ENCODE measurements at regions not wholly inside any gene's neighbourhood (a gene's known extent, or its start where the extent isn't known, plus 50 kb on each side); places are given as distances from the start of the nearest gene placed in this dataset.

DNA sequence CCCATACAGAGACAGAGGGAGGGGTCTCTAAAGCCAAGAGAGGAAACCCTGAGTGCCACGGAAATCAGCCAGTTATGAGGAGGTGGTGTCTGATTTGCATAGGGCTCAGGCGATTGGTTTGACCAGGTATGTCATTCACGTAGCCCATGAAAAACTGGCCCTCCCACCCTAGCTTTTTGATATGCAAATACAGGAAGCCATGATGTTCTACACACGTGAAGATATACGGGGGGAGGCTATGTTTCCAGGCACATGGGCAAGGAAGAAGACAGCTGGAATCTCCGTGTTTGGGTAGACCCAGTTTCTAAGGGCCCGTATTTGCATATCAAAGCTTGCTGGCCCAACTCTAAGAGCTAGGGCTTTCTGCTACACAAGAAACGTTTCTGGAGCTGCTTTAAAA lies 717.8 kb upstream of the SEL1L start:
- no peaks in the 10 kb centered on the region for H3K4me1 Mint-ChIP-seq (ENCODE audit: low read depth)
- peaks cover 18% of the 10 kb centered on the region for H3K9me3 Mint-ChIP-seq
- no peaks in the 10 kb centered on the region for H3K27me3 Mint-ChIP-seq (ENCODE audit: low read depth)
- H3K4me3 Mint-ChIP-seq = no peak overlapping the region
- no peaks in the 10 kb centered on the region for H3K36me3 Mint-ChIP-seq (ENCODE audit: low read depth)
- H3K27ac Mint-ChIP-seq = no peak overlapping the region

DNA sequence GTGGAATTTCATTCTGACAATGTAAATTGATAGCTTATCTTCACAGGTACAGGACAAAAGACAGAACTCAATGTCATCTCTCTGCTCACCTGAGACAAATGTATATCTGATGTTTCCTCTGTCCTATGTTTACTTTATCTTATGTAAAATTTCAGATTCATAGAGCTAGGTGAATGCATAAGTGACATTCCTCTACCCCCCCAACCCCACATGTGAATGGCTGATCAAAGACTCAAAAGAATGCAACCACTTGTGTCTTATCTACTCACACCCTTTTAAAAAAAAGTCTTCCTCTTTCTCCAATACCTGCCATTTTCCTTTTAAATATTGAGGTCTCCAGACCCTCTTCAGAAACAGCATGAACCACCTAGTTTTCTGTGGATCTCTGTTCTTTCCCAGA lies 736.6 kb upstream of the SEL1L start:
- no peaks in the 10 kb centered on the region for H3K36me3 Mint-ChIP-seq (ENCODE audit: low read depth)
- H3K9me3 Mint-ChIP-seq = no peaks in the 10 kb centered on the region
- no peaks in the 10 kb centered on the region for H3K27me3 Mint-ChIP-seq (ENCODE audit: low read depth)
- H3K27ac Mint-ChIP-seq = no peak overlapping the region
- no peaks in the 10 kb centered on the region for H3K4me1 Mint-ChIP-seq (ENCODE audit: low read depth)
- H3K4me3 Mint-ChIP-seq = no peak overlapping the region

DNA sequence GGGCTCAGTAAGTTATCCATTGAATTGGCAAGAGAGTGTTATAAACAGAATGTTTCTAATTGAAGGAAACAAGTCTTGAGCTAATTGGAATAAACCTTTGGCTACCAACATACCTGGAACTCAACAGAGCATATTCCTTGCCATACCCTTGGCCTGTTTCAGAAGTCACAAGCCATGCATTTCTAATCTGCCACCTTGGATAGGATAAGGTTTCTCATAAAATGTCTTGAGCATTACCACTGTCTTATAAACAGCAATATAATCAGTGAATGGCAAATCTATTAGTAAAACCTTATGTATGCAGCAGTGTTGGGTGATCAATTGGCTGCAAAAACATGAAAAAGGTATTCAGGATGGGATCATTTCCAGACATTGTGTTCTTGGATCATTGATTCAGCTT lies 765.2 kb upstream of the SEL1L start:
- H3K36me3 Mint-ChIP-seq (ENCODE audit: low read depth) = no peaks in the 10 kb centered on the region
- no peak overlapping the region for H3K27ac Mint-ChIP-seq
- H3K4me3 Mint-ChIP-seq = no peak overlapping the region
- H3K27me3 Mint-ChIP-seq (ENCODE audit: low read depth) = no peaks in the 10 kb centered on the region
- H3K9me3 Mint-ChIP-seq = peaks cover 14% of the 10 kb centered on the region
- H3K4me1 Mint-ChIP-seq (ENCODE audit: low read depth) = no peaks in the 10 kb centered on the region

DNA sequence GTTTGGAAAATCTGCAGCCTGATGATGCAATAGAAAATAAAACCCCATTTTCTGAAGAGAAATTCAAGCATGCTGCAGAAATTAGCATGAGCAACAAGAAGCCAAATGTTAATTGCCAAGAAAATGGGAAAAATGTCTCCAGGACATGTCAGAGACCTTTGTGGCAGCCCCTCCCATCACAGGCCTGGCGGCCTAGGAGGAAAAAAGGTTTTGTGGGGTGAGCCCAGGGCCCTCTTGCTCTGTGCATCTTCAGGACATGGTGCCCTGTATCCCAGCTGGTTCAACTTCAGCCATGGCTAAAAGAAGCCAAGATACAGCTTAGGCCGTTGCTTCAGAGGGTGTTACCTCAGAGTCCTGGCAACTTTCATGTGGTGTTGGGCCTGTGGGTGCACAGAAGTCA lies 775.5 kb upstream of the SEL1L start:
- Mint-ChIP-seq H3K27ac (no peak overlapping the region), H3K4me3 (no peak overlapping the region), H3K36me3 (ENCODE audit: low read depth) (no peaks in the 10 kb centered on the region), H3K27me3 (ENCODE audit: low read depth) (no peaks in the 10 kb centered on the region), H3K9me3 (peaks cover 20% of the 10 kb centered on the region), H3K4me1 (ENCODE audit: low read depth) (no peaks in the 10 kb centered on the region)

DNA sequence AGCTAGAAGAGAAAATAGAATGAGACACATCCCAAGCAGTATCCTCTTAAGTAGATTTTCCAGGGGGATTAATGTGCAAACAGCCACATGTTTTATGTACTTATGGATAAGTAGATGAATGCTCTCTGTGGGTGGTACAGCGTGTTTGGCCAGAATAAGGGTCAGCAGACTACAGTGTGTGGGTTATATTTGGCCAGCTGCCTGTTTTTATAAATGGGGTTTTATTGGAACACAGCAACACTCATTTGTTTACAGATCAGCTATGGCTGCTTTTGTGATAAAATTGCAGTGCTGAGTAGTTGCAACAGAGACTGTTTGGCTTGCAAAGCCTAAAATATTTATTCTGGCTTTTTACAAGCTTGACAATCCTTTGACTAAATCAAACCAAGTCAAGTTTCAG lies 780.2 kb upstream of the SEL1L start:
- Mint-ChIP-seq H3K27ac (no peak overlapping the region), H3K36me3 (ENCODE audit: low read depth) (no peaks in the 10 kb centered on the region), H3K4me1 (ENCODE audit: low read depth) (no peaks in the 10 kb centered on the region), H3K9me3 (peaks cover 11% of the 10 kb centered on the region), H3K27me3 (ENCODE audit: low read depth) (no peaks in the 10 kb centered on the region), H3K4me3 (no peak overlapping the region)

DNA sequence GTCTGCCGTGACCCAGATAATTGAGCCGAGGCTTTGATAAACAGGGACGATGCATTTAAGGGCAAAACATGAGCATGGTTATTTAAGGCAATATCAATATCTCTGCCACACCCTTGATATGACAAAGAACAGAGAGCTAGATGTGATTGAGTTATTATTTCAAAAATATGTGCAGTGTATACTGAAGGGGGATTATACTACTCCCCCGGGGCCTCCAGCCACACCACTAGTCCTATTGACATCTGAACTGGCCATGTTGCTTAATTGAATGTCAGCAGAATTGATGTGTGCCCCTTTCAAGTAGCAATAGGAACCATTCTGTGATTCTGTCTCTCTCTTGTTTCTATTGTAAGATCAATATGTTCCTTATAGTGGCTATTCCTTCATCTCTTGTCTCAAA lies 794.8 kb upstream of the SEL1L start:
- Mint-ChIP-seq H3K36me3 (ENCODE audit: low read depth) (no peaks in the 10 kb centered on the region), H3K4me3 (no peak overlapping the region), H3K4me1 (ENCODE audit: low read depth) (no peaks in the 10 kb centered on the region)

DNA sequence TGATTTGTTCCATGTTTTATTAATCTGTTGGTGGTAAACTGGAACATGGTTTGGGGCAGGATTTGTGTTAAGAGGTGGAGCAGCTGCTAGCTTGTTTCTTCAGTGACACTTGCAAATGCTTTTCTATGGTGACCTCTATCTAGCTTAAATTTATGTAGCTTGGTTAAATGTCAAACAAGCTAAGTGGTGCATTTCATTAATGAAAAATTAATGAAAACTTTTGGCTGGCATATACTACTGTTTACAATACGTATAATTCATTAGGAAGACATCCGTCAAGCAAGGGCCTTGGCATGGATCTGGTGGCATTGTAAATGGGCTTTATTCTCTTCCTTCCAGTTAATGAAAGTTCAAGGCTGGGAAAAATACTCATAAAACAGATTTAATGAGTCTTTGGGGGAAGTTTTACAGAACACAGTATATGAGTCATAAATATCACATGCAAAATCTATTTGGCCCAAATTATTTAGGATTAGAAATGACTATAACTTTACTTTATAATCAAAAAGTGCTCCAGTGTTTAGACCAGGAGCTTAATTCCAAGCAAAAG lies 807.7 kb upstream of the SEL1L start:
- no peaks in the 10 kb centered on the region for H3K27me3 Mint-ChIP-seq (ENCODE audit: low read depth)
- no peak overlapping the region for H3K27ac Mint-ChIP-seq
- peaks cover 23% of the 10 kb centered on the region for H3K9me3 Mint-ChIP-seq
- H3K4me1 Mint-ChIP-seq (ENCODE audit: low read depth) = no peaks in the 10 kb centered on the region
- H3K36me3 Mint-ChIP-seq (ENCODE audit: low read depth) = no peaks in the 10 kb centered on the region
- no peak overlapping the region for H3K4me3 Mint-ChIP-seq

More for the DNA sequence above, 794.8 kb upstream of the SEL1L start:
- Mint-ChIP-seq H3K27me3 (ENCODE audit: low read depth) (no peaks in the 10 kb centered on the region), H3K27ac (no peak overlapping the region), H3K9me3 (peaks cover 30% of the 10 kb centered on the region)

DNA sequence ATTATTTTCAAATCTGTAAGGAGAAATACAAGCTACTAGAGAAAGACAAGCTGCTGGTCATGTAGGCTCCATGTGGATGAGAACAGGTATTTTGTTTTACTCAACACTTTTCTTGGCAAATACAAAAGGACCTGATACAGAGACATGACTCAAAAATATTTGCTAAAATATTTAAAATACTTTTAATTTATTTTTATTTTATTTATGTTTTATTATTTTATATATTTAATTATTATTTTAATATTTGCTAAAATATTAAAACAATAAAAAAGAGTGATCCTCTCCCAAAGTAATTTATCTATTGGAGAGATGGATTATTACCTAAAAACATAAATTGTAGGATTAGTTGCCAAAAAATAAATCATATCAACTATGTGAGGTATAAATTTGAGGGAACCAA lies 808.9 kb upstream of the SEL1L start:
- no peak overlapping the region for H3K4me3 Mint-ChIP-seq
- H3K27ac Mint-ChIP-seq = no peak overlapping the region
- H3K27me3 Mint-ChIP-seq (ENCODE audit: low read depth) = no peaks in the 10 kb centered on the region
- H3K4me1 Mint-ChIP-seq (ENCODE audit: low read depth) = no peaks in the 10 kb centered on the region
- peaks cover 17% of the 10 kb centered on the region for H3K9me3 Mint-ChIP-seq
- no peaks in the 10 kb centered on the region for H3K36me3 Mint-ChIP-seq (ENCODE audit: low read depth)

DNA sequence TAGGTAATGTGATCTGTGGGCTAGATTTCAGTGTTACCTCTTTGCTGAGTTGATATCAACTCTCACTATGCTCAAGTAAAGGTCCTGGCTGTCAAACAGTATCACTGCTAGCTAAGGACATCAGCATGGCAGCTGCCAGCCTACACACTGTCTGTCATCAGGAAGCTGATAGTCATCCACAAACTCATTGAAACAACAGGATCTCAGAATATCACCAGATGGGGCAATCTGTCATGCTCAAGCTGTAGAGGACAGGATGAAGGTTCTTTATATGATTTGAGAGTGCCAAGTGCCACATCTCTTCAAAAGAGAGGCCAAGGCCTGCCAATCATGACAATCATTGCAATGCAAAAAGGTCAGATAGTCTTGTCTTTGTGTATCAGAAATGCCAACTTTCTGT lies 811.5 kb upstream of the SEL1L start:
- no peak overlapping the region for H3K27ac Mint-ChIP-seq
- H3K27me3 Mint-ChIP-seq (ENCODE audit: low read depth) = no peaks in the 10 kb centered on the region
- H3K4me1 Mint-ChIP-seq (ENCODE audit: low read depth) = no peaks in the 10 kb centered on the region
- no peaks in the 10 kb centered on the region for H3K36me3 Mint-ChIP-seq (ENCODE audit: low read depth)
- H3K4me3 Mint-ChIP-seq = no peak overlapping the region
- peaks cover 11% of the 10 kb centered on the region for H3K9me3 Mint-ChIP-seq

DNA sequence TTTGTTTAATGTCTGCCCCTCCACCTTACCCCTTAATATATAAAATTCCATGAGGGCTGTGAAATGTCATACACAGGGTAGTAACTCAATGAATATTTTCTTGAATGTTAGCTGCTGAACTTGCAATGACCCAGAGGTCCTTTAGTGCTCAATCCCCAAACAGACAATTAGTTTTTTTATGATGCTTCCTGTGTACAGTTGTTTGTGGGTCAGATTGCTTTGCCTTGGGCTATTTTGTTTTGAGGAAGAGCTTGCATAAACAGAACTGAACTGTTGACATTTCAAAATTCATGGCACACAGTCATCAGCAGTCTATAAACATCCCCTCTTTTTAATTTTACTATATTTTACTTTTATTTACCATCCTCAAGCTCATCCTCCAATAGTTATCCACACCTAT lies 820.5 kb upstream of the SEL1L start:
- no peak overlapping the region for H3K27ac Mint-ChIP-seq
- H3K36me3 Mint-ChIP-seq (ENCODE audit: low read depth) = no peaks in the 10 kb centered on the region
- no peaks in the 10 kb centered on the region for H3K27me3 Mint-ChIP-seq (ENCODE audit: low read depth)
- no peak overlapping the region for H3K4me3 Mint-ChIP-seq
- no peaks in the 10 kb centered on the region for H3K4me1 Mint-ChIP-seq (ENCODE audit: low read depth)
- H3K9me3 Mint-ChIP-seq = peaks cover 20% of the 10 kb centered on the region

DNA sequence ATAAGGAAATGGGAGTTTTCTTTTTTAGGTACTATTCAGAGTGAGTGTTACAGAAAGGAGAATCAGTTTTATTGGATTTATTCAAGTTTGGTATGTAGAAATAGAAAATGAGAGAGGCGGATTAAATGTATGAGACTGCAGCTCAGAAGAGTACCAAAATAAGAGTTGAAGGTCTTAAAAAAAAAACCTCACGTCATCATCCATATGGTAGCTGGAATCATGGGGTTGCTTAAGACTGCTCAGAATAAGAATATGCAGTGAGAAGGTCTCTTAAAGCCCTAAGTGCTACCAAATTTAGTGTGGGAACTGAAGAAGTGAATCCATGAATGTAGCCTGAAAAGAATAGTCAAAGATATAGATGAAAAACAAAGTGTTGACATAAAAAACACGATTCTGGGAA lies 825.5 kb upstream of the SEL1L start:
- H3K4me1 Mint-ChIP-seq (ENCODE audit: low read depth) = no peaks in the 10 kb centered on the region
- H3K9me3 Mint-ChIP-seq = peaks cover 16% of the 10 kb centered on the region
- H3K36me3 Mint-ChIP-seq (ENCODE audit: low read depth) = no peaks in the 10 kb centered on the region
- H3K4me3 Mint-ChIP-seq = no peak overlapping the region
- H3K27me3 Mint-ChIP-seq (ENCODE audit: low read depth) = no peaks in the 10 kb centered on the region
- no peak overlapping the region for H3K27ac Mint-ChIP-seq

DNA sequence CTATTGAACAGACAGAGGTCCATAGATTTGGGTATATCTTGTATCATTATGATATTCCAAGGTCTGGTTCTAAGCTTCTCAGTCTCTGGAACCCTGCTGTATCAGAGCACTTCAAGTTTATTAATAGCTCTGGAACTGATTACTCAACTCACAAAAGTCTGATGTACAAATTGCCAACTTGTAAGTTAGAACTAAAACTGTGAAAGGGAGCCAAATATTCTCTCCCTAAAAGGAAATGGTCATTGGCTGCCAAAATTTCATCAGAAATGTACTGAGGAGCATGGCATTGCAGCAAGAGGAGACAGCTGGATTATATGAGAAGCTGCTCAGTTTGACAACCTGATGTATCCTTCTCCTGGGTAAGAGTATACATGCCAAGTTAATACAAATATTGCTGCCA lies 828.8 kb upstream of the SEL1L start:
- Mint-ChIP-seq H3K27ac (no peak overlapping the region), H3K36me3 (ENCODE audit: low read depth) (no peaks in the 10 kb centered on the region), H3K4me3 (no peak overlapping the region), H3K27me3 (ENCODE audit: low read depth) (no peaks in the 10 kb centered on the region), H3K9me3 (peaks cover 31% of the 10 kb centered on the region), H3K4me1 (ENCODE audit: low read depth) (no peaks in the 10 kb centered on the region)

DNA sequence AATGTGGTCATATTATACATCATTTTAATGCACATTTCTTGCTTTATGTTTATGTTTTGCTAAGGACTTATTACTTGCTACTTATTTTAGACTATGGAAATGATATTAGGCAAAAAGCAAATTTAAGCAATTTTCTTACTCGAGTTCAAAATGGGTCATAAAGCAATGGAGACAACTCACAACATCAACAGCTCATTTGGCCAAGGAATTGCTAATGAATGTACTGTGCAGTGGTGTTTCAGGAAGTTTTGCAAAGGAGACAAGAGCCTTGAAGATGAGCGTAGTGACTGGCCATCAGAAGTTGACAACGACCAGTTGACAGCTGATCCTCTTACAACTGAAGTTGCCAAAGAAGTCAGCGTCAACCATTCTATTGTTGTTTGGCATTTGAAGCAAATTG lies 831.8 kb upstream of the SEL1L start:
- no peaks in the 10 kb centered on the region for H3K4me1 Mint-ChIP-seq (ENCODE audit: low read depth)

DNA sequence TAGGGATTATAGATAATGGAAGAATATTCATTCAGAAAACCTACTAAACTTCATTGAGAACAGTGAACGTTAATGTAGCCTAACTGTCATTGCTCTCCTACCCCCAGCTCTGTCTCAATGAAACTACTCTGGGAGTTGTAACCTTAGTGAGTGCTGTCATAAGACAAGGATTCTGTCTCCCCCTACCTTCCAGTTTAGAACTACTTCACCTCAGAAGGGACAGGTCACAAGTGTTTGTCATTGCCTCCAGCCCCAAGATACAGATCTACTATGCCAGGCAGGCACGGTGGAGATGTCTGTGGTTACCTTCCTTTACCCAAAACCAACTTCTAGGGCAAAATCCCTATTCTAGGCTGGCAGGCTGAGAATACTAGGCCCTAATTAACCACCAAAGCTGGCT lies 833.1 kb upstream of the SEL1L start:
- Mint-ChIP-seq H3K27ac (no peak overlapping the region), H3K36me3 (ENCODE audit: low read depth) (no peaks in the 10 kb centered on the region), H3K4me1 (ENCODE audit: low read depth) (no peaks in the 10 kb centered on the region), H3K4me3 (no peak overlapping the region), H3K27me3 (ENCODE audit: low read depth) (no peaks in the 10 kb centered on the region), H3K9me3 (peaks cover 25% of the 10 kb centered on the region)

More for the DNA sequence above, 831.8 kb upstream of the SEL1L start:
- H3K4me3 Mint-ChIP-seq = no peak overlapping the region
- no peaks in the 10 kb centered on the region for H3K27me3 Mint-ChIP-seq (ENCODE audit: low read depth)
- H3K36me3 Mint-ChIP-seq (ENCODE audit: low read depth) = no peaks in the 10 kb centered on the region
- no peak overlapping the region for H3K27ac Mint-ChIP-seq
- peaks cover 25% of the 10 kb centered on the region for H3K9me3 Mint-ChIP-seq

DNA sequence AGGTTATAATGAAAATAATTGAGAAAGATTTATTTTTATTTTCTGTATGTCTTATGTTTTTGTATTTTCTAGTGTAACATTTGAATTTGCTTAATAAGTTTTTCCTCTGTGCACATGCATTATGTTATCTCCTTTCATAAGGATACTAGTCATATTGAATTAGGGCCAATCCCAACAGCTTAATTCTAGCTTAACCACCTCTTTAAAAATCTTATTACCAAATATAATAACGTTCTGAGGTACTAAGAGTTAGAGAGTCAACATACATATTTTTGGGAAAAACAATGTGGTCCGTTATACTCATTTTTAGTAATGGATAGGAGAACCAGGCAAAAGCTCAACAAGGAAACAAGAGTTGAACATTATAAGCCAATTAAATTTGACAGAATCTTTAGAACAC lies 845.6 kb upstream of the SEL1L start:
- Mint-ChIP-seq H3K9me3 (peaks cover 11% of the 10 kb centered on the region), H3K27me3 (ENCODE audit: low read depth) (no peaks in the 10 kb centered on the region), H3K4me1 (ENCODE audit: low read depth) (no peaks in the 10 kb centered on the region), H3K4me3 (no peak overlapping the region), H3K27ac (no peak overlapping the region), H3K36me3 (ENCODE audit: low read depth) (no peaks in the 10 kb centered on the region)

DNA sequence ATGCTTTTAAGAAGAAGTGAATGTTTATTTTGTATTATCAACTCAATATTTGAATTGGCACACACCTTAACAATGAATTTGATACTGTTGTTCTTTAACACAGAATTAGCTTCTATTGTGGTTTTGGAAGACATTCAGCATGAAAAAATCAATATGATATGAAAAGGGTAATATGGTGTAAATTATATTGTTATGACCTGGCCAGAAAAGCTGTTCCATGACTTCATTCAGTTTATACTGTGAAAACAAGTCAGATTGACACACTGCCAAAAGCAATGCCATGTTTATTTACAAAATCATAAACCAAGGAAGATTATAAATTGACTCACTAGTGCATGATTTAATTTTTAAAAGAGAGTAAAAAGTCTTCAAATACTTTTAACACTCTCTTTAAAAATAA lies 851.4 kb upstream of the SEL1L start:
- peaks cover 10% of the 10 kb centered on the region for H3K9me3 Mint-ChIP-seq
- no peaks in the 10 kb centered on the region for H3K4me1 Mint-ChIP-seq (ENCODE audit: low read depth)
- H3K27ac Mint-ChIP-seq = no peak overlapping the region
- H3K4me3 Mint-ChIP-seq = no peak overlapping the region
- H3K36me3 Mint-ChIP-seq (ENCODE audit: low read depth) = no peaks in the 10 kb centered on the region
- no peaks in the 10 kb centered on the region for H3K27me3 Mint-ChIP-seq (ENCODE audit: low read depth)
